HG02870 (cell line): ENCODE measurements at regions not wholly inside any gene's neighbourhood (a gene's known extent, or its start where the extent isn't known, plus 50 kb on each side); places are given as distances from the start of the nearest gene placed in this dataset.

Source experiments
- ATAC-seq: cut with Tn5 transposase; IDR thresholded peaks from one replicate; pipeline ENCODE4 v1.9.1; 2021; ENCODE audit warnings: mild to moderate bottlenecking, moderate library complexity; ENCODE audit not compliant: unreplicated experiment

DNA sequence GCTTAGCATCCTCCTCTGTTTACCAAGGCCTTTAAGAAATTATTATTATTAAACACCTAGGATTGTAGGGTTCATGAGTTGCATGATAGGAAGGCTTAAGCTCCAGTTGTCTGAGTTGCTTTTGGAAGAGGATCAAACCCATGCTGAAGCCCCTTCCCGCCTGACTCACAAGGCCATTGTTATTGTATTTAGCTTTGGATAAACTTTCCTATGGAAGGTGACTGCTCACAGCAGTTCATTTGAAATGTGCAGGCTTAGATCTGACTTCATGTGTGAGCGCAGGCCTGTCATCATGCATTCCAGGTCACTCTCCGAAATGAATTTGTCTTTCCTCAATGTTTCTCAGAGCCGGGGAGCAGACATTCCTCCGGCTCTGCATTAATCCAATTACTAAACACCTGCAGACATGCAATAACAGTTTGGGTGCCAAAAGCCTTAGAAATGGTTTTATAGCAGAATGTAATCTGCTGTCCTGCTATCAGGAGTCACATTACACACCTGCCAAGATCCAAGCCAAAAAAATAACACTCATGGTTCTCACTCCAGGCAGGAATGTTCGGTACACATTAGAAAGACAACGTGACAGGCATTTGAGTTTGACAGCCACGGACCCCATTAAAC is 119.9 kb downstream of the OSR1 start:
- ATAC-seq = no peak

DNA sequence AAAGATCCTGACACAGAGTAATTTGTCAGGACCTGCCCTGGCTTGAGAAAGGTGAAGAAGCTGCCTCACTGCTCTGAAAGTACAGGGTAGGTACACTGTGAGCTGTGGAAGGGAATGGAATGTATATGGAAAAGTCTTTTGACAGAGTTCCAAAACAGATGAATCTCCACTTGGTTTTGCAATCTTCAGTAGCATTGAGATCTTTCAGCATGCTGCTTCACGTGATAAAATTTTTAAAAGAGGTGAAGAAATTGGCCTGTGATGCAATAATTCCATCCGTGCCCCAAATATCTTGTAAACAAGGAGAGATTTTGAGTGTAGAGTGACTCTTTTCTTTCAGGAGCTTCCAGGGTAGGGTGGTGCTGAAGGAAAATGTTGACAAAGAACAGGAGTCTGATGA is 123.1 kb downstream of the OSR1 start:
- ATAC-seq = no peak

DNA sequence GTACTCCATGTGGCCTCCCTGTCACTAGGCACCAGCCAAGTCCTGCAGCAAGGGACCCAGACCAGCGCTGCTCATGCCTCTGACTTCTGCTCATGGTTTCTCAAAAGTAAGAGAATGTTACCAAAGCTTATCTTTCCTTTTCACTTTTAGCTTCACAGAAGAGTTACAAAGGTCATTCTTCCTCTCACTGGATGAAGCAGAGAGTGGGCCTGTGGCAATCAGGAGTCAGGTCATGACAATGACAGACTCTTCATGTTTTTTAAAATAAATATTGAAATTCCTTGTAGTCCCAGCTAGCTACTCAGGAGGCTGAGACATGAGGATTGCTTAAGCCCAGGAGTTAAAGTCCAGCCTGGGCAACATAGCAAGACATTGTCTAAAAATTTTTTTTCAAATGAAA is 126.1 kb downstream of the OSR1 start:
- ATAC-seq = no peak

DNA sequence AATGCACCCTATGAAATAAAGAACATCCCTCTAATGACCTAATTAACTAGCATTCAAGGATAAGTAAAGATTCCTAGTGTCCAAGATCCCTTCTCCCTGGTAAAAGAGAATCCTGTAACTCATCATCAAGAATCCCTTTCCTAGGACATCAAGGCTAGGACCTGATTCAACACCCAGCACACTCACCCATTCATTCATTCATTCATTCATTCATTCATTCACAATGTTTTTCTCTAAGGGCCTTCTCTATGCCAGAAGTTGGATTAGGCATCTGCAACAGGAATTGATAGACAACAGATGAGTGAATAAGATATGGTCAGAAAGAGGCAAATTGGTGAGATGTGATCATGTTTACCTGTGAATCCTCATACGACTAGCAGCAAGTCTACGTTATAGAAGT is 126.8 kb downstream of the OSR1 start:
- no peak for ATAC-seq

DNA sequence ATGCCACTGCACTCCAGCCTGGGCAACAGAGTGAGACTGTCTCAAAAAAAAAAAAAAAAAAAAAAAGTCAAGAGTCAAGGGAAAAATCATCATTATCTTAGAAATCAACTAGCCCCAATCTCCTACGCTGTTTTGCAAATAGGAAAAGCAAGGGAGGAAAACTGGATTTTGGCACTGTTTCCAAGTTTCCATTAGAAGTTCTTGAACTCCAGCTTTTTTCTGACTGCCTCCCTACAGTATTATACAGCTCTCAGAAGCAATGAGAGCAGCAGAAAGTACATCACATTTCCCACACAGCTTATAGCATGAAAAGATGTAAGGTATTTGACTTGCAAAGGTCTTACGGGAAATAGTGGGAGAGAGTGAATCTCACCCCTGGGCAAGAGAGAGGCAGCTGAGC is 127.8 kb downstream of the OSR1 start:
- no peak for ATAC-seq

DNA sequence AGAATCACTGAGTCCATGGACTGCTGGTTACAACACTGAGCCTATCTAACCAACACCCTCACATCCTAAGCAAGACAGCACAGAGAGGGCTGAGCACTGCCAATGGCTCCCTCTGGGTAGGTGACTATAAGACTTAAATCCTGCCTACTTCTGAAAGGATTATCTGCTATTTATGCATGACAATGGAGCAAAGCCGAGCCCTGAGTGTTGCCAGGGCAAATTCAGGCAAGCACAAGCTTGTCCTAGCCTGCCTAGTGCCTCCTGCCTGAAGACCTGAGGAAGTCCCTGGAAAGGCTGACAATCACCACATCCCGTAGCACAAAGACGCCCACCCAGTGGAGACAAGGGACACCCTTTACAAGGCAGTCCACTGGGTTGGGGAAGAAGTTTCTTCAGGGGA is 129.7 kb downstream of the OSR1 start:
- no peak for ATAC-seq

DNA sequence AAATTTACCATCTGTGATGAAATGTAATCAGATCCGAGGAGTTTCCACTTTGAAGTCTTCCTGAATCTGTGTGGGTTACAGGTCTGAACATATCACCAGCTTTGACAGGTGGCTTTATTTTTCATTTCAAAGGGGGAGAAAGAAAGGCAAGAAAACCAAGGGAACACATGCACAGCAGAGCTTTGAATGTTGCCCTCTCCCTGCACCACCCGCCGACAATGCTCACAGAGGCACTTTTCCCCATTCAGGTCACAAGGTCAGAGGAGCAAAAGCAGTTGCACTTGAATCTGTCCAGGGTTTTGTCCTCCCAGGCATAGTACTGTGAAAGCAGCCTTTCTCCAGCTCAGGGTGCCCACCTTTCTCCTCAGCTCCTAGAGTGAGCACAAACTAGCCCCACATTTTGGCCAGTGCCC is 130.2 kb downstream of the OSR1 start:
- no peak for ATAC-seq

DNA sequence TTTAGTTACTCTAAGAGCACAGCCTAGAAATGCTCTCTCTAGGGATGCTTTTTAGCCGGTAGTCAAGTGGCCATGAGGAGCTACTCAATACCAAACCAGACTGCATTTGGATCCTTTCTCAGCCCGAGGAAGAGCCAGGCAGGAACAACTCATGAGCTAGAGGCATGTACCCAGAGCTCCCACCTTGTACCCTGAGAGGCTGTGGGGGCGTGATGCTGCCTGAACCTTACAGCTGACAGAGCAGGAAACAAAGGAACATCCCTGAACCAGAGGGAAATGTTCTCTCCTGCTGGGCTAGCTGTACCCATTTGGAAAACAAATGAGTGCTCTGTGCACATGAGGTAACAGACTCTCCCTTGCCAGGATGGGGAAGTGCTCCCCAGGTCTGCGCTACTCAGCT is 131.6 kb downstream of the OSR1 start:
- ATAC-seq = no peak

DNA sequence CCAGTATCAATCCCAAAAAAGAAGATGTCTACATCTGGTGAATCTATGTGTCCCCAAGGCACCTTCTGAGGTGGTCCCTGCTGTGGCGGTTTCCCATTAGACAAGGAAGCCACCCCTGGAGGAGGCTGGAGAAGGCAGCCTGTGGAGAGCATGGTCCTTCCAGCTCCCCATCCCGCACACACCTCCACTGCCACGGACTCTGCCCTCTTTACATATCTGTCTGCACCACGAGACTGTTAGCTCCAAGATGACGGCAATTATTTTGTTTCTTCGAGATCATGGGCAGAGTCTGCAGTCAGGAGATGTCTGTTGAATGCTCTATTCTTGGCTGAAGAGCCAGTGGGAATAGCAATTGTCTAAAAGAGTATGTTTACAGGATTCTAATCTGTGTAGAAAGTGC is 132.0 kb downstream of the OSR1 start:
- no peak for ATAC-seq

DNA sequence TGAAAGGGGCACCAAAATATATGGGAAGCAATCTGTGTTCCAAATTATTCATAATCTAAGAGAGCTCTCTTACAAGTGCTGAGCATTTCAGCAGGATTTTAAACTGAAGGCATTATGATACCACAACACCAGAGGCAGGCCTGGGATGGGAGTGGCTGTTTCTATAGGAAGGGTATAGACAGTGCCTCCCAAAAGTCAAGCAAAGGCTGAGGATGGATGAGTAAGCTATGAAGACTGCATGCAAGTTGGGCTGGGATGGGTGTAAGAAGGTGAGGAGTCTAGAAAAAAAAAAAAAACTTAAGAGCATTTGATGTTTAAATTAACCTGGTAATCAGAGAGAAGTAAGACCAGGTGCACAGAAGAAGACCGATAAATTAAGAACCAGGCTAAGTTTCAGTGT is 132.5 kb downstream of the OSR1 start:
- no peak for ATAC-seq

DNA sequence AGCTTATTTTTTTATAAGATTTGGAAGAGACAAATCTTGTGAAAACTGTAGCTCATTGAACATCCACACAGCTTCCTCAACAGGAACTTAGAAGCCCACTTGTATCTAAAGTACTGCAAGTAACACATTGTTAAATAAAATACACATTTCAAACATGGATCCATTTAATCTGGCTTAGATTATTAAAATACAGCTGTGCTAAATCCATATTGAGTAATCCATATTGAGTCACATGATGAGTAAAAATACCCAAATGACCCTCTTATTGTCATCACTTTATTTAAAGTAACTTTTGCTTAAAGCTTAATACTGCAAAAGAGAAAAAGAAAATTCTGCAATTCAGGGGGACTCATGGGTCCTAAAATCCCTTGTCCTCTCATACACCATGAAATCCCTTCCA is 133.3 kb downstream of the OSR1 start:
- no peak for ATAC-seq

DNA sequence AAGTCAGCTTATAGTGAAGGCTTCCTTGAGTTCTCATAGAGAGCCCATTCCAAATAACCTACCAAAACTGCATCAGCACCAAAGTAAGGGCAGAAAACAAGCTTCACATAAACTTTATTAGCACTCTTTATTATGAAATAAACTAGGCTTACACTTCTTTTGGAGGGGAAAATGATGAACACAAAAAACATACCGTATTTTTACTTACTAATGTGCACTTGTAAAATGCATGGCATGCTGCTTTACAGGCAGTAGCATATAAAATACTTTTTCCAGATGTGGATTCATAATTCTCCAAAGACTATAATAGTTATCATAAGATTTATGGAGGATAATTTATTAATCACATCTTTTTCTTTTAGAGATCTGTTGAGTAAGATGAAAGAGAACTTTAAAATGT is 133.9 kb downstream of the OSR1 start:
- ATAC-seq = no peak

DNA sequence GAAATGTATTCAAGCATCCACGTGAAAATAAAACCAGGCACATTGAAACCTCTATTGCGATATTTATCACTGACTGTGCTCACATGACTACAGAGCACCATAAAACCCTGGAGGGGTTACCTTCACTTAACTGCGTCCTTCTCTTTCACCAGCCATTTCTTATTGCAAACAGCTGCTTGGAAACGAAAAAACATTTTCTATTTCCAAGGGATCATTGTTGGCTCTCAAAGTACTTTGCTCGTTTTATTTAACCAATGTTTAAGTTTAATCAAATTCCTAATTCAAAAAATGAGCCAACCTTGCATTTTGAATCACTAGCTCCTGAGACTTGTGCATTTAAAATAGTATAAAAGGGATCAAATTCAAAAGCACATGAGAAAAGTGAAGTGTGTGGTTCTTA is 134.4 kb downstream of the OSR1 start:
- no peak for ATAC-seq

DNA sequence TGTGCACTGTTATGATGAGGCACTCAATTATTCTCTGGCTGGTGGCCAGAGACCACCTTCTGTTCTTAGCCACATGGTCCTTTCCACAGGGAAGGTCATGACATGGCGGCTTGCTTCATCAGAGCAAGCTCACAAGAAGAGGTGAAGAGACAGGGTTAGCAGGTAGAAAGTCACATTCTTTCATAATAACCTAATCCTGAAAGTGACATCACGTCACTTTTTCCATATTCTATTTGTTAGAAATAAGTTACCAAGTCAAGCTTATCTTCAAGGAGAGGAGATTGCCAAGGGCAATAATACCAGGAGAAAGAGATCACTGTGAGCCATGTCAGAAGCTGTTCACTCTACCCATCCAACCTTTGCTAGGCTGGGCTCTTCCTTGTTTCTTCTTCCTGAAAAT is 139.4 kb downstream of the OSR1 start:
- ATAC-seq = no peak

DNA sequence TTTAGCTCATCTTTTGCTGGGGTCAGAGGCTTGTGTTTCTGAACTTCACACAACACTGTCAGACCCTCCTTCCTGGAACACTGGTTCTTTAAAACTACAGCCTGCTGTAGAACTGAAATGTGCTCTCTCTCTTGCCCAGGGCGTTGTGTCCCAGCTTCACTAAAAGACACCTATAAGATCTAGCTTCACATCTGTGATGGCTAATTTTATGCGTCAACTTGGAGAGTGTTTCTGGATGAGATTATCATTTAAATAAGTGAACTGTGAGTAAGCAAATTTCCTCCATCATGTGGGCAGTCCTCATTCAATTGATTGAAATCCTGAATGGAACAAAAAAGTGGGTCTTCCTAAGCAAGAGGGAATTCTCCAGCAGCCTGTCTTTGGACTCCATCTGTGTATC is 140.3 kb downstream of the OSR1 start:
- ATAC-seq = no peak

DNA sequence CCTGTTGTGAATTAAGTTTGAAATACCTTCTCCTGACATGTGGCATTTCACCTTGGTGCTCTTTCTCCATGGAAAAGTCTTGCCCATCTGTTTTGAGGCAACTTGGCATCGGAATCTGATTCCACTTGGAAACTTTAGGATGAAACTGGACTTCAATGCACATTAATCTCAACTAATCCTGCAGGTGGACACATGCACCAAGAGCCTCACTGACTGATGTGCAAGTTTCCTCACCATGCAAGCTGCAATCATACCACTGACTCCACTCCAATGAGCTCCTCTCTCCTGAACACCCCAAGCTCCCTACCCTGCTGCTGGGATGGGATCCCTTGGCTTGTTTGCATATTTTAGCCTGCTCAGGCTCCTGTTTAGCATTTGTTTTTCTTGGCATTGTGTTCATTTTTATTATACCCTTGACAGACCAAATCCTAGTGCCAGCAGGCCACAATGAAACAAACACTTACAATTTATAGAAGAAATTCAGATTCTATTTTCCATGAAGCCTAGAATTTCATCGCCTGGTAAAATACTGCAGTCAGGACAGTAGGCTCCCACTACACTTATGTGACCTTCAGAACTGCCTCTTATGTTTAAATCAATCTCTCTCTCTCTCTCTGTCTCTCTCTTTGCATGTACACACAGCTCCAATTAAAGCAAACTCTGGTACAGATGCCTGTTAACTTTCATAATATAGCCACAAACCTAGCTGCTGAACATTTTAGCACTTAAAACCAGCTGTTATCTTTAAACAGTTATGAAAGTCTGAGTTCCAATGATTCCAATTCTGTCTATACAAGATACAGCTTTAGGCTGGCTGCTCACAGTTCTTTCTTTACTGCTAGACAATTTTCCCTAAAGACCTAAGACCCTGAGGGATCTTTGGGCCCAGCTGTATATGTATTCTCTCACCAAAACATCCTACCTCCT is 141.5 kb downstream of the OSR1 start:
- ATAC-seq = no peak

DNA sequence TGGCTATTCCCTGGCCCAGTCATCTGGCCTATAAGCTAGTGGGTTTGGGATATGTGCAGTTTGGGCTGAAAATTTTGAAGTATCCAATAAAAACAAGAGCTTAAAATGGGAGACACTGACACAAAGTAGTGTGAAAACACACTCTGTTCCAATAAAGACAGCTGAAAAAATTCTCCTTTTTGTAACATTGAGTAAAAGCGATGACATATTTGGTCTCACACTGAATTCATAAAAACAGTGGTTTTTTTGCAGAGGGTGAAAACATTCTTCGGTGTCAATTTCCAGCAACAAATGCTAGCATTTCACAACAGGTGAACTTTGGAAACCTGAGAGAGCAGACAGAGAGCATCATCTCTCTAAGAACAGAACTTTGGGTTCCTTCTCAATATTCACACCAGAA is 142.2 kb downstream of the OSR1 start:
- no peak for ATAC-seq

DNA sequence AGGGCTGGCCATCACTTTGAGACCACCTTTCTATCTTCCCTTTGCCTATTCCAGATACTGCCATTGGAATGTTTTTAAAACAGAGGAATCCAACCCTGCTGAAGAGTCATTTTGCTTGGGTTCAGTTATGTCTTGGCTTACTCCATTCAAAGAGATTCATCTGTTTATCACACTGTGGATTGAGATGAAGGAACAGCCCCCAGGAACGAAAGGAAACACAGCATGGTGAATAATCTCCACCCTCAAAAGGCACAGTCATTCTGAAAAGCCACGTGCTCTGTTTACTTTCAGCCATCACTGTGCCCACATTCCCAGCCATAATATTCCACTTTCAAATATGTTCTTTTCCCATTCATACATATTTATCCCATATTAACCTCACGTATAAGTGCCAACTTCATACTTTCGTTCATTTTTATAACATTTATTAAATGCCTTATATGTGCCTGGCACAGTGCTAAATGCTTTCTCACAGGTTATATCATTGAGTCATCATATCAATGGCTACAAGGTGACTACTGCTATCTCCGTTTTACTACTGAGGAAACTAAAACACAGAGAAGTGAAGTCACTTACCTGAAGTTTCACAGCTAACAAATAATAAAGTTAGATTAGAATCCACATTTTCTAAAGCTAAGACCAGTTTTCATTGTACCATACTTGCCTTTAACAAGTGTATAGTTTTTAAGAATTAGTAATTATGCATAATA is 143.6 kb downstream of the OSR1 start:
- no peak for ATAC-seq

DNA sequence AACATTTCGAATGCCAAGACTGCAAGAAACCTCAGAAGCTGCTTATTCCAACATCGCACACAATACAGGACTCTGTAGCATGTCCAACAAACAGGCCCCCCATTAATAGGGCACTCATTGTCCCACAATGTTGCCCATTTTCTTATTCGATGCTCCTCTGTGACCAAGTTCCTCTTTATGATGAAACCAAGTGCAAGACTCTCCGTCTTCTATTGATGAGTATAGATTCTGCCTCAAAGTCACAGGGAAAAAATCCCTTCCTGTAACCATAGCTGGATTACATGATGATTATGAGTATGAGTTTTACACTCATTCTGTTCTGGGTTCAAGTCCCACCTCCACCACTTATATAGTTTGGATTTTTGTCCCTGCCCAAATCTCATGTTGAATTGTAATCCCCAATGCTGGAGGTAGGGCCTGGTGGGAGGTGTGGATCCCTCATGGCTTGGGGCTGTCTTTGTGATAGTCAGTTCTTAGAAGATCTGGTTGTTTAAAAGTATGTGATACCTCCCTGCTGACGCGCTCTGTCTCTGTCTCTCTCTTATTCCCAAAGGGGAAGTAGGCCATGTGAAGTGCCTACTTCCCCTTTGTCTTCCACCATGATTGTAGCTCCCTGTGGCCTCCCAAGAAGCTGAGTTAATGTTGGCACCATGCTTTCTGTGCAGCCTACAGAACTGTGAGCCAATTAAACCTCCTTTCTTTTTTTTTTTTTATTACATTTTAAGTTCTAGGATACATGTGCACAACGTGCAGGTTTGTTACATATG is 148.7 kb downstream of the OSR1 start:
- ATAC-seq = no peak

DNA sequence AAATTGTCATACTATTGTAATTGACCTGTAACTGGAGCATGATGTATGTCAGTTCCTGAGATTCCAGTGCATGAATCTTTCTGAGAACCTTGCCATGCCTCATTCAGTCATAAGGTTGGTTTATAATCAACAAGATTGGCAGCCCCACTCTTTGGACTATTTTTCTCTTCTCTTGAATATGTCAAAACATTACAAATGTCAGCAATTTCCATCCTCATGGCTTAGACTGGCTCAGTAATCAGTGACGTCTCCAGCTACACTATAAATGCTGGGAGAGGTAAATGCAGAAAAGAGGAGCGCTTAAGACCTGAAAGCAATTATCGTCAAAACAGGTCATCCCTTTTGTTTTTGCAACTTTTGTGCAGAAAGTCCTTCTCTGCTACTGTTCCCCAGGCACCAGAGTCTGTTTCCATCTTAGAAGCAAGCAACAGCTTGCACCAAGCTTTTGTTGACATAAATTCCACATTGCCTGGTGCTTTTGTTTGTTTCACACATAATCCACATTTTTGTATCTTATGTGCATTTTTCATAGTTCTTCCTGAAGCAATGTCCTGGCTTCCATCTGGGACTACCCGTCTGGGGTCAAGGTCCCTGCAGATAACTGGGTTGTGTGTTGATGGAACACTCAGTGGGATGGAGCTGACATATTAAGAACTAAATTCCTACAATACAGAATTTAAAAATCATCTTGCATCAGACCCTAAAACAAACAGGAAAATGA is 149.8 kb downstream of the OSR1 start:
- no peak for ATAC-seq

DNA sequence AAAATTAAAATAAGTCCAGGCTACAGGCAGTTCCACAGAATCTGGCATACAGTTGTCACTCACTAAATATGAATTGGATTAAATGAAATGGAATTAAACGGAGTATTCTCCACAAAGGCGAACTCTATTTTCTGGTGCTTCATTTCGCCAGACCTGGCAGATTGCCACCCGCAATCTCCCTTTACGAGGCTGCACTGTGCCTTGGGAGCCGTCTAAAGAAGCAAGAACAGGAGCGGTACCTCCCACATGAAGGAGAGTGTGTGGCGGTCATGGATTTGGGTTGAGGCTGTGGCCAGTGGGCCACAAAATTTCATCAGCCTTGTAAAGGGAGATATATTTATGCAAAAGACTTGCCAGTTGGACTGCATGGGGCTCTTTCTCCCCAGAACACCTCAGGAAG is 151.0 kb downstream of the OSR1 start:
- no peak for ATAC-seq
